Testis (tissue), 2 donors: ENCODE measurements at regions not wholly inside any gene's neighbourhood (a gene's known extent, or its start where the extent isn't known, plus 50 kb on each side); places are given as distances from the start of the nearest gene placed in this dataset.

Source experiments
- DNase-seq: peaks from one replicate; pipeline ENCODE4 v3.0.0-alpha.2; 2019
- H3K27ac ChIP-seq, 2 donors: fragments of 200-600 bp; sonication (generic); one replicate each; pipeline ENCODE4 v1.5.1; 2019
- H3K27me3 ChIP-seq: fragments of 200-600 bp; sonication (generic); one replicate; pipeline ENCODE4 v1.5.1; 2019
- H3K36me3 ChIP-seq: fragments of 200-600 bp; sonication (generic); one replicate; pipeline ENCODE4 v1.5.1; 2017; ENCODE audit warnings: low read depth; ENCODE audit errors: missing control alignments
- H3K4me1 ChIP-seq: fragments of 200-600 bp; sonication (generic); one replicate; pipeline ENCODE4 v1.5.1; 2019
- H3K4me3 ChIP-seq, 2 donors: fragments of 200-600 bp; sonication (generic); one replicate each; pipeline ENCODE4 v1.5.1; 2017 to 2019
- H3K9me3 ChIP-seq: fragments of 200-600 bp; sonication (generic); one replicate; pipeline ENCODE4 v1.5.1; 2017
- POLR2A ChIP-seq: fragments of 450-650 bp; IDR thresholded peaks from one replicate; pipeline ENCODE4 v1.6.1; 2017; ENCODE audit warnings: antibody characterized with exemption, mild to moderate bottlenecking, moderate library complexity
- WGBS, 2 donors: methylation state at CpG; one replicate each; pipeline ENCODE4 v1.1.5; 2018; 5-methylcytosine and 5-hydroxymethylcytosine counted together
- intact Hi-C: fragments of 100-400 bp; cut with DNase I; formaldehyde crosslinking; loops from one replicate; pipeline ENCODE4 v1.15.1; 2023; ENCODE audit warnings: low total_unique reads
- TF ChIP-seq, protein P1 (sequence below), 3 experiments: fragments of 450-650 bp in 2 of 3; fragments of 200-600 bp in 1 of 3; sonication (generic) in 1 of 3; IDR thresholded peaks; one replicate each; pipeline ENCODE4 v1.5.1; 2016 to 2019; ENCODE audit warnings: antibody characterized with exemption in 3 of 3, mild to moderate bottlenecking in 2 of 3, moderate library complexity in 1 of 3

DNA sequence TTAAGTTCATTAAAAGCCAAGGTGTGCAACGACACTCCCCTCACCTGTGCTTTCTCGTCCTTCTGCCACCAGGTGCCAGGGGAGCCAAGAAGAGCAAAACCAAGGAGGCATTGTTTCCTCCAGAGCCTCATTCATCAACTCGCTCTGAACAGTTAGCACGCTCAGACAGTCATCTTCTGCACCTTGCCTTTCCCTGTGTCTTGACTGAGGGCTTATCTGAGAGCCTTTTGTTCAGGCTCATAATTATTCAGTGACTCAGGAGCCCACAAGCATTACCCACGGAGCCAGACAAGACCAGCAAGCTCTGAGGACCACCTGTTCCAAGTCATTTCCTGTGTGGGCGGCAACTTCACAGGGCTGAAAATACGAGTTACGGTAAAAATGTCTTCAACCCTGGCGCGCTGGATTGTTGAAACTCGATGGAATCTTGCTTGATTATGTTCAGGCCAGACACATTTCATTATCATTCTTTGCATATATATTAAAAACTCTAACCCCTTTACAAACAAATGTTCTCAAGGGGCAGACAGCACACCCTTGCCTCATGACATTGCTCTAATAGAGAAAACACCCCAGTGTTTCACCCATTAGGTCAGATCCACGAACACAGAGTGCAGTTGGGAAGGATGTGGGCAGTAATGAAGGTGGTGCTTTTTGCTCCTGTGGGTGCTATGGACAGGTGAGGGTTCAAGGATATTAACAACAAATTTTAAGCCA, 89.7 kb upstream of the RUNX1 start:
- no peaks in the 10 kb centered on the region for H3K4me1 ChIP-seq
- H3K4me3 ChIP-seq, result no peak overlapping the region
- H3K36me3 ChIP-seq, result no peaks in the 10 kb centered on the region
- H3K27ac ChIP-seq, result no peak overlapping the region
- no peaks in the 10 kb centered on the region for H3K9me3 ChIP-seq
- WGBS, 2 donors, result 78 to 85% methylated on average over 12 of the region's 12 CpGs
- DNase-seq, result no peak
- TF ChIP-seq POLR2A, result no peak
- TF ChIP-seq, protein P1, sequence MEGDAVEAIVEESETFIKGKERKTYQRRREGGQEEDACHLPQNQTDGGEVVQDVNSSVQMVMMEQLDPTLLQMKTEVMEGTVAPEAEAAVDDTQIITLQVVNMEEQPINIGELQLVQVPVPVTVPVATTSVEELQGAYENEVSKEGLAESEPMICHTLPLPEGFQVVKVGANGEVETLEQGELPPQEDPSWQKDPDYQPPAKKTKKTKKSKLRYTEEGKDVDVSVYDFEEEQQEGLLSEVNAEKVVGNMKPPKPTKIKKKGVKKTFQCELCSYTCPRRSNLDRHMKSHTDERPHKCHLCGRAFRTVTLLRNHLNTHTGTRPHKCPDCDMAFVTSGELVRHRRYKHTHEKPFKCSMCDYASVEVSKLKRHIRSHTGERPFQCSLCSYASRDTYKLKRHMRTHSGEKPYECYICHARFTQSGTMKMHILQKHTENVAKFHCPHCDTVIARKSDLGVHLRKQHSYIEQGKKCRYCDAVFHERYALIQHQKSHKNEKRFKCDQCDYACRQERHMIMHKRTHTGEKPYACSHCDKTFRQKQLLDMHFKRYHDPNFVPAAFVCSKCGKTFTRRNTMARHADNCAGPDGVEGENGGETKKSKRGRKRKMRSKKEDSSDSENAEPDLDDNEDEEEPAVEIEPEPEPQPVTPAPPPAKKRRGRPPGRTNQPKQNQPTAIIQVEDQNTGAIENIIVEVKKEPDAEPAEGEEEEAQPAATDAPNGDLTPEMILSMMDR (IDR thresholded peaks at IDR 0.05), result no peak
- intact Hi-C loops, result no loop called here
- no peaks in the 10 kb centered on the region for H3K27me3 ChIP-seq

DNA sequence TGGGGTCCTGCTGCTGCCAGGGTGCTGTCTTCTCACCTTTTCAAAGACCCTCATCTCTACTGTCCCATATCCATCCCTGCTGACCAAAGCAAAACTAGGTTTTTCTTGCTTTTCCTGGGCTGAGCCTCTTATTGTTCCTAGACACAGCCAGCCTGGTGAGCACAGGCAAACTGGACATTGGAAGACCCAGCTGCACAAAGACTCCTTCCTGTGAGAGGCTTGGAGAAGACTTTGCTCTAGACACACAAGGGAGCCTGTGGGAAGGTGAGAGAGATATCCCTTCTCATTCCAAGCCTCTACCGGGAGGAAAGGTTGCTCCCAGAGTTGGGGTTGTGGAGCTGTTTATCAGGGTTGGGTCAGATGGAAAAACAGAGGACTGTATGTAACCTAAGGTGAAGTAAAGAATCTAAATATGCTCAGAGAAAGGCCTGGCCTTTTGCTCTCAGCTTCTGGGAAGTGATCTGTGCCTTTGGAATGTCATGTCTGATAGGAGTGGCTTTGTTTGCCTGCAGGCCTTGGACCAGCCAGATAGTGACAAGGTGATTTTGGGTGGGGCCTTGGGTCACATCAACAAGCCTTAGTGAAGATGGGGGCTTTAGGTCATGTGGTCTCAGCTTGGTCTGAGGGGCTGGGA, 87.6 kb upstream of the RUNX1 start:
- no peaks in the 10 kb centered on the region for H3K36me3 ChIP-seq
- 67 to 91% methylated on average over 1 of the region's 1 CpG for WGBS, 2 donors
- TF ChIP-seq, protein P1 (IDR thresholded peaks at IDR 0.05), result no peak
- H3K9me3 ChIP-seq, result no peaks in the 10 kb centered on the region
- H3K4me3 ChIP-seq, result no peak overlapping the region
- no peak overlapping the region for H3K27ac ChIP-seq
- DNase-seq, result no peak
- H3K27me3 ChIP-seq, result no peaks in the 10 kb centered on the region
- no peaks in the 10 kb centered on the region for H3K4me1 ChIP-seq
- intact Hi-C loops, result no loop called here

DNA sequence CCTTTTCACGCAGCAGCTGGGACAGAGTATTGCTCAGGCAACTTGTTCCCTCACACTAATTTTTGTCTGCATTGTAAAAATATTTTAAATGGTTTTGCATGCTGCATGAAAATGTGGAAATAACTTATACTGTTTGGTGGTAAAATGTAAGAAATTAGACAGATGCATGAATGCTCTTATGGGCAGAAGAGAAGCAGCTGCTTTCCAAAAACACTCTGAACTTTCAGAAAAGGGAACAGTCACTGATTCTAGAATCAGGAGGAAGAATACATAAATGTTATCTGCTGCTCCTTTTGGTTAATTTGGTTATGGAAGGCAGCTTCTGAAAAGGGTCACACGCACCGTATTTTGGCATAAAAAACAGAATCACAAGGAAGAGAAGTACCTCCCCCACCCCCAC, 87.0 kb upstream of the RUNX1 start:
- intact Hi-C loops, result no loop called here
- no peak overlapping the region for H3K27ac ChIP-seq
- TF ChIP-seq, protein P1 (IDR thresholded peaks at IDR 0.05), result no peak
- no peak for TF ChIP-seq POLR2A
- 71 to 78% methylated on average over 3 of the region's 3 CpGs for WGBS, 2 donors
- H3K36me3 ChIP-seq, result no peaks in the 10 kb centered on the region
- H3K9me3 ChIP-seq, result no peaks in the 10 kb centered on the region
- H3K4me3 ChIP-seq, result no peak overlapping the region
- no peaks in the 10 kb centered on the region for H3K4me1 ChIP-seq
- no peak for DNase-seq
- H3K27me3 ChIP-seq, result no peaks in the 10 kb centered on the region

DNA sequence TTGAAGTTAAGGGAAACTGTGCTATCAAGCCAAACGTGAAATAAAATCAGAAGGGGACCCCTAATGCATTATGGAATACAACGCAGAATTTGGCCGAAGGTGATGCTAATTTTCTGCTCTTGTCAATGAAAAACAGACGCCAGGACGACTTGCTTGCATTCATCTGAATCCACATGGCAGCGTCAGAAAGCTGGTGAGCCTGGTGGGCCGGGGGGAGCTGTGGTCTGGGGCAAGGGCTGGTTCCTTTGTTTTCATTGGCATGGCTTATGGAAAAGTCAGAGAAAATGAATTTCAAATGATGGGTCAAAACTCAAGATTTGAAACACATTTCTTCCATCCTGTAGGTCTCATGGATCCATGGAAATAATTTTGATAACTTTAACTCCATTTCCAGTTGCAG, 86.4 kb upstream of the RUNX1 start:
- Histone ChIP-seq H3K27ac (no peak overlapping the region), H3K36me3 (no peaks in the 10 kb centered on the region), H3K9me3 (no peaks in the 10 kb centered on the region), H3K27me3 (no peaks in the 10 kb centered on the region), H3K4me3 (no peak overlapping the region), H3K4me1 (no peaks in the 10 kb centered on the region)
- 89 to 93% methylated on average over 7 of the region's 7 CpGs for WGBS, 2 donors
- intact Hi-C loops, result no loop called here
- no peak for DNase-seq
- no peak for TF ChIP-seq POLR2A
- TF ChIP-seq, protein P1 (IDR thresholded peaks at IDR 0.05), result no peak

DNA sequence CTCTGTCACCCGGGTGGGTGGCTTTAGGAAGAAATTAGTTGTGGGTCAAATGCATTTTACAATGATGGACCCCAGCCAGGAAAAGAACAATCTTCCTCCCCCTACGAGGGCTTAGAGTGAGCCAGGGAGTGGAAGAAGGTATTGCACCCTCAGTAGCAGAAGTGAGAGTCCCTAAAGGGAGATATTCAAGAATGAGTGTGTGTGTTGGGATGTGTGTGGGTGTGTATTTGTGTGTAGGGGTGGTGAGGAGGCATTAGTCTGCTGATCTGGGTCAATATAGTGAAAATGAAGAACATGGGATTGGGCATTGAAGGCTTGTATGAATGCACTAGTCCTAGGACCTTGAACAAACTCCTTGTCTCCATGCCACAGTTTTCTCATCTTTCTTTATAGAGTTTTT, 85.2 kb upstream of the RUNX1 start:
- Histone ChIP-seq H3K4me1 (no peaks in the 10 kb centered on the region), H3K36me3 (no peaks in the 10 kb centered on the region), H3K27me3 (no peaks in the 10 kb centered on the region), H3K27ac (no peak overlapping the region), H3K4me3 (no peak overlapping the region), H3K9me3 (no peaks in the 10 kb centered on the region)
- TF ChIP-seq, protein P1 (IDR thresholded peaks at IDR 0.05), result no peak
- no peak for TF ChIP-seq POLR2A
- intact Hi-C loops, result no loop called here
- DNase-seq, result no peak
- WGBS, 2 donors, result 79 to 83% methylated on average over 2 of the region's 2 CpGs
